ENCODE measurements at regions not wholly inside any gene's neighbourhood (a gene's known extent, or its start where the extent isn't known, plus 50 kb on each side); places are given as distances from the start of the nearest gene placed in this dataset.

DNA sequence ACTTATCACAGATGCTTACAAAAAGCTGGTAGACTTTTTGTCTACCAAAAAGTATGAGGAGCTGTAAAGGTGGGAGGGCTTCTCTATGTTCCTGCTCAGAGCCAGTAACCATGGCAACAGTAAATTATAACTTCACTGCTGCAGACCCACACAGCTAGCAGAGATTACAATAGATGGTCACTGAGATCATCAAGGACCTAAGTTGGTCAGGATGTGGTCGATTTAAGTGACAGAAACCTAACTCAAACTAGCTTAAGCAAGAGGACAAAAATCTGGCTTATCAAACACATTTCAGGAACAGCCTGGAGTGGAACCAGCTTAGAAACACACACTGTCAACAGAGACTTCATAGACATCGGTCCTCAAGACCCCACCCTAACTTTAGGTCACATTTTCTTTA is 113.4 kb upstream of the ATP1A1 start:
- TF ChIP-seq, protein P1, sequence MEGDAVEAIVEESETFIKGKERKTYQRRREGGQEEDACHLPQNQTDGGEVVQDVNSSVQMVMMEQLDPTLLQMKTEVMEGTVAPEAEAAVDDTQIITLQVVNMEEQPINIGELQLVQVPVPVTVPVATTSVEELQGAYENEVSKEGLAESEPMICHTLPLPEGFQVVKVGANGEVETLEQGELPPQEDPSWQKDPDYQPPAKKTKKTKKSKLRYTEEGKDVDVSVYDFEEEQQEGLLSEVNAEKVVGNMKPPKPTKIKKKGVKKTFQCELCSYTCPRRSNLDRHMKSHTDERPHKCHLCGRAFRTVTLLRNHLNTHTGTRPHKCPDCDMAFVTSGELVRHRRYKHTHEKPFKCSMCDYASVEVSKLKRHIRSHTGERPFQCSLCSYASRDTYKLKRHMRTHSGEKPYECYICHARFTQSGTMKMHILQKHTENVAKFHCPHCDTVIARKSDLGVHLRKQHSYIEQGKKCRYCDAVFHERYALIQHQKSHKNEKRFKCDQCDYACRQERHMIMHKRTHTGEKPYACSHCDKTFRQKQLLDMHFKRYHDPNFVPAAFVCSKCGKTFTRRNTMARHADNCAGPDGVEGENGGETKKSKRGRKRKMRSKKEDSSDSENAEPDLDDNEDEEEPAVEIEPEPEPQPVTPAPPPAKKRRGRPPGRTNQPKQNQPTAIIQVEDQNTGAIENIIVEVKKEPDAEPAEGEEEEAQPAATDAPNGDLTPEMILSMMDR (IDR thresholded peaks at IDR 0.05): no peak
- TF ChIP-seq POLR2A (IDR thresholded peaks at IDR 0.05; ENCODE audit: low read depth) (no peak), EP300 (IDR thresholded peaks at IDR 0.05) (no peak), POLR2AphosphoS5 (IDR thresholded peaks at IDR 0.05) (no peak)
